Stomach (tissue), 4 donors: ENCODE measurements at regions not wholly inside any gene's neighbourhood (a gene's known extent, or its start where the extent isn't known, plus 50 kb on each side); places are given as distances from the start of the nearest gene placed in this dataset.
"Not testable (repeated sequence)": the region's sequence is repeated elsewhere in the genome, so short reads cannot be mapped to it uniquely, and the experiment has no call there.

Source experiments
- CTCF ChIP-seq, 7 experiments: fragments of 450-650 bp in 4 of 7; fragments of 200-600 bp in 3 of 7; sonication (generic) in 3 of 7; IDR thresholded peaks; one replicate each; pipeline ENCODE4 v1.5.1; 2016 to 2019; ENCODE audit warnings: antibody characterized with exemption in 7 of 7, control low read depth in 2 of 7, mild to moderate bottlenecking in 1 of 7
- POLR2AphosphoS5 ChIP-seq, 3 donors: sonication (generic); formaldehyde crosslinking; IDR thresholded peaks; one replicate each; pipeline ENCODE4 v1.6.1; 2016; ENCODE audit warnings: antibody characterized with exemption in 3 of 3

DNA sequence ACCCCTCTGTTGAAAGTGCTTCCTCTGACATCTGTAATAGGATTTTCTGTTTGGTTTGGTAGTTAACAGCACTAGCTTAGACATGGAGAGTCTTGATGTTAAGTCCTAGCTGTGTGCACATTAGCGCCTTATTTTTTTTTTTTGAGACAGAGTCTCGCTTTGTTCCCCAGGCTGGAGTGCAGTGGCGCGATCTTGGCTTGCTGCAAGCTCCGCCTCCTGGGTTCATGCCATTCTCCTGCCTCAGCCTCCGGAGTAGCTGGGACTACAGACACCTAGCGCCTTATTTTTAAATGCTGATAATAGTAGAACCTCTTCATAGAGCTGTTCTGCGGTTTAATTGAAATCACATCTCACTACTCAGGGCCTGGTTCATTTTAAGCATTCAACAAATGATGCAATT is 131.5 kb downstream of the PLCE1 start:
- TF ChIP-seq POLR2AphosphoS5, CTCF (IDR thresholded peaks at IDR 0.05): not testable (repeated sequence)
